ENCODE measurements at regions not wholly inside any gene's neighbourhood (a gene's known extent, or its start where the extent isn't known, plus 50 kb on each side); places are given as distances from the start of the nearest gene placed in this dataset.

GRCh38 chr2:101558740-101559525, 84.0 kb upstream of the RFX8 start:
- DNase-seq (ENCODE audit: low read depth, low spot score), result no peak

- DNase-seq (ENCODE audit: low read depth, low spot score), result peak; percentile 83
These were observed 81.1 kb upstream of the RFX8 start for GRCh38 chr2:101556033-101556459.

GRCh38 chr2:101551336-101551888, 76.5 kb upstream of the RFX8 start:
- DNase-seq (ENCODE audit: low read depth, low spot score), result no peak

- no peak for DNase-seq (ENCODE audit: low read depth, low spot score)
These were observed 75.6 kb upstream of the RFX8 start for GRCh38 chr2:101550555-101550954.

GRCh38 chr2:101549371-101549770, 74.5 kb upstream of the RFX8 start:
- DNase-seq (ENCODE audit: low read depth, low spot score), result no peak

GRCh38 chr2:101546376-101547058, 71.6 kb upstream of the RFX8 start:
- DNase-seq (ENCODE audit: low read depth, low spot score), result no peak

GRCh38 chr2:101545950-101546349, 71.0 kb upstream of the RFX8 start:
- no peak for DNase-seq (ENCODE audit: low read depth, low spot score)

- peak; percentile 40 for DNase-seq (ENCODE audit: low read depth, low spot score)
These were observed 65.6 kb upstream of the RFX8 start for GRCh38 chr2:101540518-101540917.

GRCh38 chr2:101538076-101538475, 63.2 kb upstream of the RFX8 start:
- no peak for DNase-seq (ENCODE audit: low read depth, low spot score)

GRCh38 chr2:101534149-101534611, 59.3 kb upstream of the RFX8 start:
- DNase-seq (ENCODE audit: low read depth, low spot score), result no peak

- DNase-seq (ENCODE audit: low read depth, low spot score), result peak; percentile 66
These were observed 58.7 kb upstream of the RFX8 start for GRCh38 chr2:101533561-101534148.

GRCh38 chr2:101528501-101528900, 53.6 kb upstream of the RFX8 start:
- no peak for DNase-seq (ENCODE audit: low read depth, low spot score)

GRCh38 chr2:101524806-101525430, 50.0 kb upstream of the RFX8 start:
- no peak for DNase-seq (ENCODE audit: low read depth, low spot score)
